IMR-90 (cell line): ENCODE measurements at regions not wholly inside any gene's neighbourhood (a gene's known extent, or its start where the extent isn't known, plus 50 kb on each side); places are given as distances from the start of the nearest gene placed in this dataset.
"Not testable (repeated sequence)": the region's sequence is repeated elsewhere in the genome, so short reads cannot be mapped to it uniquely, and the experiment has no call there.

Source experiments
- CHD1 ChIP-seq: IDR thresholded peaks from 2 replicates; pipeline ENCODE4 v1.6.1; 2012; ENCODE audit warnings: low read depth, low read length, improper control_type of control experiment
- MXI1 ChIP-seq: IDR thresholded peaks from 2 replicates; pipeline ENCODE4 v1.6.1; 2012; ENCODE audit warnings: low read depth, mild to moderate bottlenecking, low read length, moderate library complexity, borderline replicate concordance
- NFE2L2 ChIP-seq: fragments of 150-350 bp; IDR thresholded peaks from 2 replicates; pipeline ENCODE4 v1.6.1; 2016; ENCODE audit warnings: low read depth, mild to moderate bottlenecking, low read length
- POLR2A ChIP-seq: IDR thresholded peaks from 2 replicates; pipeline ENCODE4 v1.6.1; 2012; ENCODE audit warnings: mild to moderate bottlenecking, low read depth, low read length
- SMC3 ChIP-seq: fragments of 150-350 bp; IDR thresholded peaks from 2 replicates; pipeline ENCODE4 v1.6.1; 2016; ENCODE audit warnings: low read depth, mild to moderate bottlenecking, antibody characterized with exemption, low read length, moderate library complexity
- TF ChIP-seq, protein P1 (sequence below): conservative IDR thresholded peaks from 2 replicates; pipeline ENCODE4 v1.5.1; 2012; ENCODE audit warnings: mild to moderate bottlenecking, low read depth, low read length, improper control_type of control experiment
- TF ChIP-seq, protein P2 (sequence below): fragments of 150-350 bp; IDR thresholded peaks from 2 replicates; pipeline ENCODE4 v1.6.1; 2017; ENCODE audit warnings: mild to moderate bottlenecking, antibody characterized with exemption, low read length, low read depth

DNA sequence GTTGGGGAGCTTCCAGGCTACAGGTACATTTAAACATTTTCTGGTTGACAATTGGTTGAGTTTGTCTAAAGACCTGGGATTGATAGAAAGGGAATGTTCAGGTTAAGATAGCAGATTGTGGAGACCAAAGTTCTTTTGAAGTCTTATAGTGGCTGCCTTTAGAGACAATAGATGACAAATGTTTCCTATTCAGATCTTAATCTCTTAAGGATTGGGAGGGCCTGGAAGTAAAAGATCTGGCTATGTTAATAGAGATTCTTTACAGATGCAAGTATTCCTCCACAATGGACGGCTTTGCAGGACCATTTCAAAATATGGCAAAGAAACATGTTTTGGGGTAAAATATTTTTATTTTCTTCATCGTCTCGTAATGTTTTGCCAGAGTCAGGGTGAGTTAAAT is 128.7 kb upstream of the TSC22D1 start:
- TF ChIP-seq, protein P1, sequence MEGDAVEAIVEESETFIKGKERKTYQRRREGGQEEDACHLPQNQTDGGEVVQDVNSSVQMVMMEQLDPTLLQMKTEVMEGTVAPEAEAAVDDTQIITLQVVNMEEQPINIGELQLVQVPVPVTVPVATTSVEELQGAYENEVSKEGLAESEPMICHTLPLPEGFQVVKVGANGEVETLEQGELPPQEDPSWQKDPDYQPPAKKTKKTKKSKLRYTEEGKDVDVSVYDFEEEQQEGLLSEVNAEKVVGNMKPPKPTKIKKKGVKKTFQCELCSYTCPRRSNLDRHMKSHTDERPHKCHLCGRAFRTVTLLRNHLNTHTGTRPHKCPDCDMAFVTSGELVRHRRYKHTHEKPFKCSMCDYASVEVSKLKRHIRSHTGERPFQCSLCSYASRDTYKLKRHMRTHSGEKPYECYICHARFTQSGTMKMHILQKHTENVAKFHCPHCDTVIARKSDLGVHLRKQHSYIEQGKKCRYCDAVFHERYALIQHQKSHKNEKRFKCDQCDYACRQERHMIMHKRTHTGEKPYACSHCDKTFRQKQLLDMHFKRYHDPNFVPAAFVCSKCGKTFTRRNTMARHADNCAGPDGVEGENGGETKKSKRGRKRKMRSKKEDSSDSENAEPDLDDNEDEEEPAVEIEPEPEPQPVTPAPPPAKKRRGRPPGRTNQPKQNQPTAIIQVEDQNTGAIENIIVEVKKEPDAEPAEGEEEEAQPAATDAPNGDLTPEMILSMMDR, result not testable (repeated sequence)
- TF ChIP-seq POLR2A, CHD1, SMC3, MXI1, NFE2L2: not testable (repeated sequence)
- TF ChIP-seq, protein P2, sequence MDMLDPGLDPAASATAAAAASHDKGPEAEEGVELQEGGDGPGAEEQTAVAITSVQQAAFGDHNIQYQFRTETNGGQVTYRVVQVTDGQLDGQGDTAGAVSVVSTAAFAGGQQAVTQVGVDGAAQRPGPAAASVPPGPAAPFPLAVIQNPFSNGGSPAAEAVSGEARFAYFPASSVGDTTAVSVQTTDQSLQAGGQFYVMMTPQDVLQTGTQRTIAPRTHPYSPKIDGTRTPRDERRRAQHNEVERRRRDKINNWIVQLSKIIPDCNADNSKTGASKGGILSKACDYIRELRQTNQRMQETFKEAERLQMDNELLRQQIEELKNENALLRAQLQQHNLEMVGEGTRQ, result not testable (repeated sequence)
